ENCODE measurements at regions not wholly inside any gene's neighbourhood (a gene's known extent, or its start where the extent isn't known, plus 50 kb on each side); places are given as distances from the start of the nearest gene placed in this dataset.

- no peaks in the 10 kb centered on the region for H3K27me3 ChIP-seq (ENCODE audit: low read depth, low read length)
These were observed 101.1 kb upstream of the MYO16 start for GRCh38 chr13:108528303-108528702.

DNA sequence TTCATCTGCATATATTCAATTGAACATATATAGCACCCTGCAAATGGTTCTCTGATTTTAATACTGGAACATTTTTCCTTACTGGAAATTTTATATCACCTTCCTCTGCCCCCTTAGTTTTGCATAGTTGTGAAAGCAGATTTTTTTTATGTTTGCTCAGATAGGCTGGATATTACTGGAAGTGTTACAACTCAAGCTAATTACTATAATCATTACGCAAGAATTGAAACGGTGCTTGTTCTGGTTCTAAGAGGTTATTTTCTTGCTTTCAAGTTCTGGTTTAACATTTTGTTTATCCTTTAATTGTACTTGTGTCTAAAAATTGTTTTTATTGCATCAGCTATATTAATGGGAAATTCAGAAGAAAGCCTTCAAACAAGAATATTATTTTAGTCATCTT is 95.6 kb upstream of the MYO16 start:
- Histone ChIP-seq H3K27ac (ENCODE audit: low read length) (no peak overlapping the region), H3K4me1 (ENCODE audit: control insufficient read depth in 1 of 2, insufficient read depth in 2 of 2, low read length in 2 of 2) (no peaks in the 10 kb centered on the region), H3K27me3 (ENCODE audit: low read depth, low read length) (no peaks in the 10 kb centered on the region), H3K9me3 (ENCODE audit: control insufficient read depth in 1 of 2, low read length in 2 of 2) (peaks cover 0 to 4% of the 10 kb centered on the region in 2 donors), H3K36me3 (ENCODE audit: control insufficient read depth in 1 of 2, insufficient read depth in 2 of 2, low read length in 2 of 2) (no peaks in the 10 kb centered on the region), H3K4me3 (ENCODE audit: low read depth in 1 of 2, low read length in 2 of 2) (no peak overlapping the region)

More at GRCh38 chr13:108528303-108528702, 101.1 kb upstream of the MYO16 start:
- H3K4me1 ChIP-seq (ENCODE audit: control insufficient read depth in 1 of 2, insufficient read depth in 2 of 2, low read length in 2 of 2), result no peaks in the 10 kb centered on the region
- no peaks in the 10 kb centered on the region for H3K36me3 ChIP-seq (ENCODE audit: control insufficient read depth in 1 of 2, insufficient read depth in 2 of 2, low read length in 2 of 2)
- no peaks in the 10 kb centered on the region for H3K9me3 ChIP-seq (ENCODE audit: control insufficient read depth in 1 of 2, low read length in 2 of 2)
- H3K4me3 ChIP-seq (ENCODE audit: low read depth in 1 of 2, low read length in 2 of 2), result no peak overlapping the region
- H3K27ac ChIP-seq (ENCODE audit: low read length), result no peak overlapping the region

GRCh38 chr13:108534728-108535127 is 94.7 kb upstream of the MYO16 start:
- Histone ChIP-seq H3K27me3 (ENCODE audit: low read depth, low read length) (no peaks in the 10 kb centered on the region), H3K4me3 (ENCODE audit: low read depth in 1 of 2, low read length in 2 of 2) (no peak overlapping the region), H3K4me1 (ENCODE audit: control insufficient read depth in 1 of 2, insufficient read depth in 2 of 2, low read length in 2 of 2) (no peaks in the 10 kb centered on the region), H3K9me3 (ENCODE audit: control insufficient read depth in 1 of 2, low read length in 2 of 2) (peaks cover 0 to 4% of the 10 kb centered on the region in 2 donors), H3K36me3 (ENCODE audit: control insufficient read depth in 1 of 2, insufficient read depth in 2 of 2, low read length in 2 of 2) (no peaks in the 10 kb centered on the region), H3K27ac (ENCODE audit: low read length) (no peak overlapping the region)

DNA sequence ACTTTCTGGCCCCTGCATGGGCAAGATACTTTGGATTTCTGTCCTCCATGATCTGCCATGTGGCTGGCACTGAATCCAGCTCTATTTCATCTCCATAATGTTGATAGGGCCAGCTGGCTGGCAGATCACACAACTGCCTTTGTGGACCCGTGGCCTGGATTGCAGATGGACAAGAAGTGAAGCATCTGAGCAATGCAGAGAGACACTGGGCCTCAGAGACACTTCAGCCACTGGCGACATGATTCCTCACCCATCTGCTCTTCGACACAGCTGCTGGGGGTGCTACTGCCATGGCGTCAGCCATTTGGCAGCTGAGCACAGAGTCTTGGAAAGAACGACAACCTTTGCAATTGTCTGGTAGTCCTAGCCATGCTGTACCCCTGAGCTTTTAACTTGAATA is 79.5 kb upstream of the MYO16 start:
- Histone ChIP-seq H3K36me3 (ENCODE audit: control insufficient read depth in 1 of 2, insufficient read depth in 2 of 2, low read length in 2 of 2) (no peaks in the 10 kb centered on the region), H3K4me3 (ENCODE audit: low read depth in 1 of 2, low read length in 2 of 2) (no peak overlapping the region), H3K4me1 (ENCODE audit: control insufficient read depth in 1 of 2, insufficient read depth in 2 of 2, low read length in 2 of 2) (no peaks in the 10 kb centered on the region), H3K27ac (ENCODE audit: low read length) (no peak overlapping the region), H3K9me3 (ENCODE audit: control insufficient read depth in 1 of 2, low read length in 2 of 2) (no peaks in the 10 kb centered on the region), H3K27me3 (ENCODE audit: low read depth, low read length) (no peaks in the 10 kb centered on the region)

DNA sequence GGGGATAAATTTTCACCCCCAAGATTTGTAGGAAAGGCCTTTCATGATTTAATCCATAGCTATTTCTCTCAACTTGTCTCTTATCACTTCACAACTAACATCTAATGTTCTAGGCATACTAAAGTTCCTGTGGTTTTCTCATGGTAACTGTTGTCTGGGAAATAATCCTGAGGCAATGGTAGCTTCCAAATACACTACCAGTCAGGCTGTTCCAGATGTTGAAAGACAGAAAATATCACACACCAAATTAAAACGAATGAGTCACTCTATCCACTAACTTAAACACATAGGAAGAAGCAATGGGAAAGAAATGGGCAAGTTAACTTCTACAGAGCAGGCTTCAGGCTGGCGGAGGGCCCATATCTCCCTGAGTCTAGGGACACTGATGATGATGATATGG is 77.7 kb upstream of the MYO16 start:
- no peak overlapping the region for H3K27ac ChIP-seq (ENCODE audit: low read length)
- H3K9me3 ChIP-seq (ENCODE audit: control insufficient read depth in 1 of 2, low read length in 2 of 2), result no peaks in the 10 kb centered on the region
- no peaks in the 10 kb centered on the region for H3K27me3 ChIP-seq (ENCODE audit: low read depth, low read length)
- H3K36me3 ChIP-seq (ENCODE audit: control insufficient read depth in 1 of 2, insufficient read depth in 2 of 2, low read length in 2 of 2), result no peaks in the 10 kb centered on the region
- no peaks in the 10 kb centered on the region for H3K4me1 ChIP-seq (ENCODE audit: control insufficient read depth in 1 of 2, insufficient read depth in 2 of 2, low read length in 2 of 2)
- no peak overlapping the region for H3K4me3 ChIP-seq (ENCODE audit: low read depth in 1 of 2, low read length in 2 of 2)

- no peak overlapping the region for H3K4me3 ChIP-seq (ENCODE audit: low read depth in 1 of 2, low read length in 2 of 2)
- H3K9me3 ChIP-seq (ENCODE audit: control insufficient read depth in 1 of 2, low read length in 2 of 2), result no peaks in the 10 kb centered on the region
- no peaks in the 10 kb centered on the region for H3K36me3 ChIP-seq (ENCODE audit: control insufficient read depth in 1 of 2, insufficient read depth in 2 of 2, low read length in 2 of 2)
- no peaks in the 10 kb centered on the region for H3K4me1 ChIP-seq (ENCODE audit: control insufficient read depth in 1 of 2, insufficient read depth in 2 of 2, low read length in 2 of 2)
- no peak overlapping the region for H3K27ac ChIP-seq (ENCODE audit: low read length)
- H3K27me3 ChIP-seq (ENCODE audit: low read depth, low read length), result no peaks in the 10 kb centered on the region
These were observed 70.9 kb upstream of the MYO16 start for GRCh38 chr13:108558489-108558888.

GRCh38 chr13:108560093-108560492 is 69.3 kb upstream of the MYO16 start:
- H3K36me3 ChIP-seq (ENCODE audit: control insufficient read depth in 1 of 2, insufficient read depth in 2 of 2, low read length in 2 of 2), result no peaks in the 10 kb centered on the region
- no peaks in the 10 kb centered on the region for H3K27me3 ChIP-seq (ENCODE audit: low read depth, low read length)
- no peak overlapping the region for H3K4me3 ChIP-seq (ENCODE audit: low read depth in 1 of 2, low read length in 2 of 2)
- H3K27ac ChIP-seq (ENCODE audit: low read length), result no peak overlapping the region
- H3K4me1 ChIP-seq (ENCODE audit: control insufficient read depth in 1 of 2, insufficient read depth in 2 of 2, low read length in 2 of 2), result no peaks in the 10 kb centered on the region
- peaks cover 0 to 2% of the 10 kb centered on the region in 2 donors for H3K9me3 ChIP-seq (ENCODE audit: control insufficient read depth in 1 of 2, low read length in 2 of 2)

DNA sequence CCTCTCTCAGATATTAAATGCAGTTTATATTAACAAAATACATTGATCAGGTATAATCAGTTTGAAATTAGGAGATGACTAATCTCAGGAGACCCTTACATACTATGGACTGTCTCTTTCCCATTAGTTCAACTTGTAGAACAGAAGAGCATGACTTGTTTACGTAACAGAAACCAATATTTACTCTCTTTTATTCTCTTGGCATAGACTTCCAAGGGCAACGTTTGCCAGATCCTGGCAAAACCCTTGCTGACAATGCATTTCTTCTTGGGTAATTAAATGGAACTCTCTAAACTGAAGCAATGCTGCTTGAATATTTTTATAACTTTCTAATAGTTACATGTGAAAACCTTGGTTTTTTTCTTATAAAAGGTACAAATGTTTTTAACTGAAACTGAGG is 68.3 kb upstream of the MYO16 start:
- H3K27ac ChIP-seq (ENCODE audit: low read length), result no peak overlapping the region
- H3K36me3 ChIP-seq (ENCODE audit: control insufficient read depth in 1 of 2, insufficient read depth in 2 of 2, low read length in 2 of 2), result no peaks in the 10 kb centered on the region
- no peak overlapping the region for H3K4me3 ChIP-seq (ENCODE audit: low read depth in 1 of 2, low read length in 2 of 2)
- H3K4me1 ChIP-seq (ENCODE audit: control insufficient read depth in 1 of 2, insufficient read depth in 2 of 2, low read length in 2 of 2), result no peaks in the 10 kb centered on the region
- no peaks in the 10 kb centered on the region for H3K27me3 ChIP-seq (ENCODE audit: low read depth, low read length)
- H3K9me3 ChIP-seq (ENCODE audit: control insufficient read depth in 1 of 2, low read length in 2 of 2), result peaks cover 0 to 2% of the 10 kb centered on the region in 2 donors

DNA sequence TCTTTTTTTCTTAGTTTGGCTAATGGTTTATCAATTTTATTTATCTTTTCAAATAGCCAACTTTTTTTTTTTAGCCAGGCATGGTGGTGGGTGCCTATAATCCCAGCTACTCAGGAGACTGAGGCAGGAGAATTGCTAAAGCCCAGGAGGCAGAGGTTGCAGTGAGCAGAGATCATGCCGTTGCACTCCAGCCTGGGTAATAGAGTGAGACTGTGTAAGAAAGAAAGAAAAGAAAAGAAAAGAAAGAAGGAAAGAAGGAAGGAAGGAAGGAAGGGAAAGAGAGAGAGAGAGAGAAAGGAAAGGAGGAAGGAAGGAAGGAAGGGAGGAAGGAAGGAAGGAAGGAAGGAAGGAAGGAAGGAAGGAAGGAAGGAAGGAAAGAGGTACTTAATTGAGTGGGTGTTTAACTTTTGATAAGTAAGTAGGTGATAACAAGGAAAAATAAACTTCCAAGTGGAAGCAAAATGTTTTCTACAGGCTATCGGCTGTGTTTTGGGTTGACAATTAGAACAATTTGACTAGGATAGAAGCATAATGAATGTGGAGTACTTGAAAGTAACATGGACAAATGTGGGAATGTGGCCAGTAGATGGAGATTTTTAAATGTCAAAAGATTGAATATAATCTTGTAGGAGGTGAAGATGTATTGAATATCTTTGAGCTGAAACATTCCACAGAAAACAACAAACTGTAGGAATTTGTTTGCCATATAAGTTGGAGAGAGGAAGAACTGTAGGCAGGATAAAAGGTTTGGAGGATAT is 62.8 kb upstream of the MYO16 start:
- Histone ChIP-seq H3K4me3 (ENCODE audit: low read depth in 1 of 2, low read length in 2 of 2) (no peak overlapping the region), H3K27ac (ENCODE audit: low read length) (no peak overlapping the region), H3K9me3 (ENCODE audit: control insufficient read depth in 1 of 2, low read length in 2 of 2) (peaks cover 0 to 2% of the 10 kb centered on the region in 2 donors), H3K36me3 (ENCODE audit: control insufficient read depth in 1 of 2, insufficient read depth in 2 of 2, low read length in 2 of 2) (no peaks in the 10 kb centered on the region), H3K4me1 (ENCODE audit: control insufficient read depth in 1 of 2, insufficient read depth in 2 of 2, low read length in 2 of 2) (no peaks in the 10 kb centered on the region), H3K27me3 (ENCODE audit: low read depth, low read length) (no peaks in the 10 kb centered on the region)

GRCh38 chr13:108572782-108573211 is 56.6 kb upstream of the MYO16 start:
- Histone ChIP-seq H3K9me3 (ENCODE audit: control insufficient read depth in 1 of 2, low read length in 2 of 2) (no peaks in the 10 kb centered on the region), H3K27me3 (ENCODE audit: low read depth, low read length) (no peaks in the 10 kb centered on the region), H3K36me3 (ENCODE audit: control insufficient read depth in 1 of 2, insufficient read depth in 2 of 2, low read length in 2 of 2) (no peaks in the 10 kb centered on the region), H3K4me1 (ENCODE audit: control insufficient read depth in 1 of 2, insufficient read depth in 2 of 2, low read length in 2 of 2) (no peaks in the 10 kb centered on the region), H3K4me3 (ENCODE audit: low read depth in 1 of 2, low read length in 2 of 2) (no peak overlapping the region), H3K27ac (ENCODE audit: low read length) (no peak overlapping the region)

DNA sequence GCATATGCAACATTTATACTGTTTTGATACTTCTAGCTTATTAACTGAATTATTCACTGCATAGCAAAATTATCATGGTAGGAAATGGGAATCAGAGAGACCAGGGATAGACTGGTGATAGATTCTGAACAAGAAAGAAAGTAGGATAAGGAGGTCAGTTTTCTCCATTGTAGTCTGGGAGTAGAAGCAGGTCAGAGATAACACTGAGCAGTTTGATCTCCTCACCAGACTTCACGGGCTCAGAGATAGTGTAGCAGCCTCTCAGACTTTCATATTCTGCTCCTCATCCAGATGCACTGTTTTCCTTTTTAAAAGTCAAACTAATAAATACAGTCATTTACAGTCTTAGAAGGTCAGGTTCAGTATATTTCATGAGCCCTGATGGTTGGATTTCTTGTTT is 56.0 kb upstream of the MYO16 start:
- H3K36me3 ChIP-seq (ENCODE audit: control insufficient read depth in 1 of 2, insufficient read depth in 2 of 2, low read length in 2 of 2), result no peaks in the 10 kb centered on the region
- H3K9me3 ChIP-seq (ENCODE audit: control insufficient read depth in 1 of 2, low read length in 2 of 2), result no peaks in the 10 kb centered on the region
- no peaks in the 10 kb centered on the region for H3K27me3 ChIP-seq (ENCODE audit: low read depth, low read length)
- no peak overlapping the region for H3K27ac ChIP-seq (ENCODE audit: low read length)
- H3K4me3 ChIP-seq (ENCODE audit: low read depth in 1 of 2, low read length in 2 of 2), result no peak overlapping the region
- H3K4me1 ChIP-seq (ENCODE audit: control insufficient read depth in 1 of 2, insufficient read depth in 2 of 2, low read length in 2 of 2), result no peaks in the 10 kb centered on the region

- Histone ChIP-seq H3K27ac (ENCODE audit: low read length) (no peak overlapping the region), H3K9me3 (ENCODE audit: control insufficient read depth in 1 of 2, low read length in 2 of 2) (no peaks in the 10 kb centered on the region), H3K4me3 (ENCODE audit: low read depth in 1 of 2, low read length in 2 of 2) (no peak overlapping the region), H3K36me3 (ENCODE audit: control insufficient read depth in 1 of 2, insufficient read depth in 2 of 2, low read length in 2 of 2) (no peaks in the 10 kb centered on the region), H3K4me1 (ENCODE audit: control insufficient read depth in 1 of 2, insufficient read depth in 2 of 2, low read length in 2 of 2) (no peaks in the 10 kb centered on the region), H3K27me3 (ENCODE audit: low read depth, low read length) (no peaks in the 10 kb centered on the region)
These were observed 54.6 kb upstream of the MYO16 start for GRCh38 chr13:108574856-108575255.
